Neural cell (in vitro differentiated cells): ENCODE measurements at regions not wholly inside any gene's neighbourhood (a gene's known extent, or its start where the extent isn't known, plus 50 kb on each side); places are given as distances from the start of the nearest gene placed in this dataset.

ENCODE experiments used
- H2AFZ ChIP-seq: fragments of 200-600, 300-800 bp; sonication (generic), shearing (Covaris generic); 2 replicates; pipeline ENCODE4 v1.6.0; 2014; ENCODE audit warnings: low read depth, mild to moderate bottlenecking, antibody characterized with exemption, low read length, moderate library complexity
- H3F3A ChIP-seq: fragments of 200-600 bp; shearing (Covaris generic); 2 replicates; pipeline ENCODE4 v1.6.1; 2016; ENCODE audit warnings: mild to moderate bottlenecking, moderate library complexity, mixed read lengths, antibody characterized with exemption, low read length; ENCODE audit not compliant: insufficient read depth, poor library complexity, severe bottlenecking
- H3K27ac ChIP-seq: fragments of 200-600, 300-800 bp; sonication (generic), shearing (Covaris generic); 2 replicates; pipeline ENCODE4 v1.5.1; 2014; ENCODE audit warnings: mild to moderate bottlenecking, low read length, moderate library complexity
- H3K27me3 ChIP-seq: fragments of 300-800, 200-600 bp; sonication (generic), shearing (Covaris generic); 2 replicates; pipeline ENCODE4 v1.6.0; 2014; ENCODE audit warnings: mild to moderate bottlenecking, low read depth, low read length, moderate library complexity; ENCODE audit not compliant: insufficient read depth
- H3K36me3 ChIP-seq: fragments of 300-800, 200-600 bp; sonication (generic), shearing (Covaris generic); 2 replicates; pipeline ENCODE4 v1.5.1; 2014; ENCODE audit warnings: mild to moderate bottlenecking, antibody characterized with exemption, low read length, moderate library complexity; ENCODE audit not compliant: insufficient read depth
- H3K4me2 ChIP-seq: fragments of 300-800, 200-600 bp; sonication (generic), shearing (Covaris generic); 2 replicates; pipeline ENCODE4 v1.6.0; 2014; ENCODE audit warnings: mild to moderate bottlenecking, low read length
- H3K4me3 ChIP-seq: fragments of 300-800, 200-600 bp; sonication (generic), shearing (Covaris generic); 2 replicates; pipeline ENCODE4 v1.5.1; 2014; ENCODE audit warnings: mild to moderate bottlenecking, low read length, moderate library complexity
- H3K79me2 ChIP-seq: fragments of 200-600 bp; shearing (Covaris generic); replicated peaks from 2 replicates; pipeline ENCODE4 v1.6.0; 2014; ENCODE audit warnings: mild to moderate bottlenecking, low read length, moderate library complexity; ENCODE audit not compliant: insufficient read depth
- H3K9ac ChIP-seq: fragments of 300-800, 200-600 bp; sonication (generic), shearing (Covaris generic); 2 replicates; pipeline ENCODE4 v1.6.1; 2016; ENCODE audit warnings: mild to moderate bottlenecking, low read length, mixed read lengths
- H3K9me2 ChIP-seq: fragments of 200-600 bp; shearing (Covaris generic); 2 replicates; pipeline ENCODE4 v1.6.1; 2016; ENCODE audit warnings: mild to moderate bottlenecking, low read length, mixed read lengths; ENCODE audit not compliant: insufficient read depth
- H3K9me3 ChIP-seq: fragments of 200-600, 300-800 bp; sonication (generic), shearing (Covaris generic); 2 replicates; pipeline ENCODE4 v1.6.1; 2016; ENCODE audit warnings: mild to moderate bottlenecking, mixed run types, low read length, moderate library complexity, mixed read lengths
- H4K20me1 ChIP-seq: fragments of 200-600 bp; shearing (Covaris generic); 2 replicates; pipeline ENCODE4 v1.6.1; 2016; ENCODE audit warnings: mild to moderate bottlenecking, mixed run types; ENCODE audit not compliant: insufficient read depth
- CTCF ChIP-seq: fragments of 450-650 bp; IDR thresholded peaks from 2 replicates; pipeline ENCODE4 v1.5.1; 2014; ENCODE audit warnings: antibody characterized with exemption, mild to moderate bottlenecking, moderate library complexity; ENCODE audit not compliant: poor library complexity, severe bottlenecking
- EP300 ChIP-seq: fragments of 450-650 bp; conservative IDR thresholded peaks from 2 replicates; pipeline ENCODE4 v1.6.1; 2014; ENCODE audit warnings: antibody characterized with exemption, mild to moderate bottlenecking, moderate library complexity; ENCODE audit not compliant: poor library complexity, severe bottlenecking
- EZH2 ChIP-seq: fragments of 200-600, 300-800 bp; shearing (Covaris generic), sonication (generic); IDR thresholded peaks from 2 replicates; pipeline ENCODE4 v1.6.1; 2014; ENCODE audit warnings: antibody characterized with exemption, low read length, borderline replicate concordance, mild to moderate bottlenecking; ENCODE audit not compliant: insufficient read depth, poor library complexity, severe bottlenecking
- MXI1 ChIP-seq: fragments of 450-650 bp; conservative IDR thresholded peaks from 2 replicates; pipeline ENCODE4 v1.6.1; 2014; ENCODE audit warnings: antibody characterized with exemption, mild to moderate bottlenecking; ENCODE audit not compliant: poor library complexity, severe bottlenecking
- POLR2AphosphoS5 ChIP-seq: IDR thresholded peaks from 2 replicates; pipeline ENCODE4 v1.6.1; 2012
- RAD21 ChIP-seq: fragments of 450-650 bp; conservative IDR thresholded peaks from 2 replicates; pipeline ENCODE4 v1.6.1; 2014; ENCODE audit warnings: antibody characterized with exemption, mild to moderate bottlenecking, moderate library complexity
- REST ChIP-seq: IDR thresholded peaks from 2 replicates; pipeline ENCODE4 v1.6.1; 2012; ENCODE audit warnings: borderline replicate concordance
- SMC3 ChIP-seq: fragments of 450-650 bp; conservative IDR thresholded peaks from 2 replicates; pipeline ENCODE4 v1.6.1; 2014; ENCODE audit warnings: antibody characterized with exemption, mild to moderate bottlenecking, moderate library complexity; ENCODE audit not compliant: poor library complexity
- TAF1 ChIP-seq: IDR thresholded peaks from 2 replicates; pipeline ENCODE4 v1.6.1; 2012; ENCODE audit warnings: low read depth

GRCh38 chr2:152974146-152974545, 255.7 kb downstream of the ARL6IP6 start:
- peak; percentile 87 for TF ChIP-seq POLR2AphosphoS5
- peak; percentile 99 for TF ChIP-seq EP300
- peak; percentile 69 for TF ChIP-seq REST
- TF ChIP-seq MXI1: no peak
- TF ChIP-seq EZH2: no peak
- TF ChIP-seq TAF1: no peak
- TF ChIP-seq RAD21: no peak
- no peak overlapping the region for H3K4me2 ChIP-seq
- no peaks in the 10 kb centered on the region for H3K9me3 ChIP-seq
- H3K9ac ChIP-seq: no peak overlapping the region
- H3K27me3 ChIP-seq: peaks cover 5% of the 10 kb centered on the region
- H3K4me3 ChIP-seq: no peak overlapping the region
- no peak overlapping the region for H2AFZ ChIP-seq
- H3K27ac ChIP-seq: no peak overlapping the region
- H3F3A ChIP-seq: peaks cover 3% of the 10 kb centered on the region
- no peaks in the 10 kb centered on the region for H3K9me2 ChIP-seq
- no peaks in the 10 kb centered on the region for H4K20me1 ChIP-seq
- no peaks in the 10 kb centered on the region for H3K79me2 ChIP-seq
- no peaks in the 10 kb centered on the region for H3K36me3 ChIP-seq

- H3K36me3 ChIP-seq: no peaks in the 10 kb centered on the region
- H3K27me3 ChIP-seq: peaks cover 5% of the 10 kb centered on the region
- H3F3A ChIP-seq: peaks cover 3% of the 10 kb centered on the region
- H3K79me2 ChIP-seq: no peaks in the 10 kb centered on the region
- no peaks in the 10 kb centered on the region for H4K20me1 ChIP-seq
- H3K4me3 ChIP-seq: no peak overlapping the region
- no peak overlapping the region for H3K4me2 ChIP-seq
- H3K9me3 ChIP-seq: no peaks in the 10 kb centered on the region
- H3K9ac ChIP-seq: no peak overlapping the region
- H3K9me2 ChIP-seq: no peaks in the 10 kb centered on the region
- H3K27ac ChIP-seq: no peak overlapping the region
- no peak overlapping the region for H2AFZ ChIP-seq
- TF ChIP-seq POLR2AphosphoS5: no peak
These were observed 253.3 kb downstream of the ARL6IP6 start for GRCh38 chr2:152971685-152972084.

GRCh38 chr2:152962446-152962845, 244.0 kb downstream of the ARL6IP6 start:
- Histone ChIP-seq H3K36me3 (no peaks in the 10 kb centered on the region), H3K79me2 (no peaks in the 10 kb centered on the region), H3K4me2 (no peak overlapping the region), H3K4me3 (no peak overlapping the region), H2AFZ (no peak overlapping the region), H3K9ac (no peak overlapping the region), H4K20me1 (no peaks in the 10 kb centered on the region), H3K9me2 (no peaks in the 10 kb centered on the region), H3K9me3 (no peaks in the 10 kb centered on the region), H3K27ac (no peak overlapping the region), H3F3A (no peaks in the 10 kb centered on the region), H3K27me3 (no peaks in the 10 kb centered on the region)
- TF ChIP-seq RAD21: no peak
- TF ChIP-seq TAF1: no peak
- no peak for TF ChIP-seq EZH2
- TF ChIP-seq SMC3: no peak
- TF ChIP-seq REST: no peak
- TF ChIP-seq MXI1: no peak
- TF ChIP-seq CTCF: no peak
- no peak for TF ChIP-seq POLR2AphosphoS5
- no peak for TF ChIP-seq EP300
